ENCODE measurements at regions not wholly inside any gene's neighbourhood (a gene's known extent, or its start where the extent isn't known, plus 50 kb on each side); places are given as distances from the start of the nearest gene placed in this dataset.

GRCh38 chr2:51379997-51380396 lies 348.1 kb upstream of the NRXN1 start:
- Histone ChIP-seq H3K4me1 (ENCODE audit: insufficient read depth, low read length) (no peaks in the 10 kb centered on the region), H3K9ac (ENCODE audit: low read depth, low read length) (no peak overlapping the region), H3K27ac (ENCODE audit: low read depth, low read length) (no peak overlapping the region), H3K36me3 (ENCODE audit: insufficient read depth, low read length) (no peaks in the 10 kb centered on the region), H3K4me3 (ENCODE audit: low read length) (no peak overlapping the region), H3K27me3 (ENCODE audit: insufficient read depth, low read length) (no peaks in the 10 kb centered on the region), H3K9me3 (ENCODE audit: insufficient read depth, low read depth, low read length) (no peaks in the 10 kb centered on the region; the same call in 1 of the 2 replicates)

GRCh38 chr2:51368250-51368649 lies 336.3 kb upstream of the NRXN1 start:
- no peaks in the 10 kb centered on the region for H3K9me3 ChIP-seq (ENCODE audit: insufficient read depth, low read depth, low read length)
- no peak overlapping the region for H3K9ac ChIP-seq (ENCODE audit: low read depth, low read length)
- no peak overlapping the region for H3K27ac ChIP-seq (ENCODE audit: low read depth, low read length)
- H3K27me3 ChIP-seq (ENCODE audit: insufficient read depth, low read length) = no peaks in the 10 kb centered on the region
- WGBS = 91% methylated on average over 4 of the region's 4 CpGs
- no peaks in the 10 kb centered on the region for H3K4me1 ChIP-seq (ENCODE audit: insufficient read depth, low read length)
- H3K4me3 ChIP-seq (ENCODE audit: low read length) = no peak overlapping the region
- no peaks in the 10 kb centered on the region for H3K36me3 ChIP-seq (ENCODE audit: insufficient read depth, low read length)

- no peaks in the 10 kb centered on the region for H3K9me3 ChIP-seq (ENCODE audit: insufficient read depth, low read depth, low read length)
- 100% methylated on average over 1 of the region's 1 CpG for WGBS
- peaks cover 4% of the 10 kb centered on the region; the same call in 1 of the 2 replicates for H3K4me1 ChIP-seq (ENCODE audit: insufficient read depth, low read length)
- H3K27me3 ChIP-seq (ENCODE audit: insufficient read depth, low read length) = no peaks in the 10 kb centered on the region
- no peaks in the 10 kb centered on the region for H3K36me3 ChIP-seq (ENCODE audit: insufficient read depth, low read length)
- no peak overlapping the region for H3K9ac ChIP-seq (ENCODE audit: low read depth, low read length)
- H3K27ac ChIP-seq (ENCODE audit: low read depth, low read length) = no peak overlapping the region
- no peak overlapping the region for H3K4me3 ChIP-seq (ENCODE audit: low read length)
Measured at GRCh38 chr2:51350100-51350499, 318.2 kb upstream of the NRXN1 start.

GRCh38 chr2:51344886-51345285 lies 313.0 kb upstream of the NRXN1 start:
- Histone ChIP-seq H3K4me3 (ENCODE audit: low read length) (no peak overlapping the region), H3K9ac (ENCODE audit: low read depth, low read length) (no peak overlapping the region), H3K27me3 (ENCODE audit: insufficient read depth, low read length) (no peaks in the 10 kb centered on the region), H3K9me3 (ENCODE audit: insufficient read depth, low read depth, low read length) (no peaks in the 10 kb centered on the region), H3K4me1 (ENCODE audit: insufficient read depth, low read length) (peaks cover 4% of the 10 kb centered on the region; the same call in 1 of the 2 replicates), H3K27ac (ENCODE audit: low read depth, low read length) (no peak overlapping the region), H3K36me3 (ENCODE audit: insufficient read depth, low read length) (no peaks in the 10 kb centered on the region)
- 93% methylated on average over 1 of the region's 2 CpGs for WGBS

GRCh38 chr2:51335087-51336058 lies 303.4 kb upstream of the NRXN1 start:
- H3K36me3 ChIP-seq (ENCODE audit: insufficient read depth, low read length) = no peaks in the 10 kb centered on the region
- H3K4me1 ChIP-seq (ENCODE audit: insufficient read depth, low read length) = no peaks in the 10 kb centered on the region
- H3K4me3 ChIP-seq (ENCODE audit: low read length) = no peak overlapping the region
- H3K27me3 ChIP-seq (ENCODE audit: insufficient read depth, low read length) = no peaks in the 10 kb centered on the region
- H3K27ac ChIP-seq (ENCODE audit: low read depth, low read length) = no peak overlapping the region
- no peaks in the 10 kb centered on the region for H3K9me3 ChIP-seq (ENCODE audit: insufficient read depth, low read depth, low read length)
- no peak overlapping the region for H3K9ac ChIP-seq (ENCODE audit: low read depth, low read length)
- 85% methylated on average over 7 of the region's 7 CpGs for WGBS

GRCh38 chr2:51329512-51329911 lies 297.6 kb upstream of the NRXN1 start:
- WGBS = 96% methylated on average over 1 of the region's 1 CpG
- Histone ChIP-seq H3K9ac (ENCODE audit: low read depth, low read length) (no peak overlapping the region), H3K27ac (ENCODE audit: low read depth, low read length) (no peak overlapping the region), H3K4me1 (ENCODE audit: insufficient read depth, low read length) (no peaks in the 10 kb centered on the region), H3K4me3 (ENCODE audit: low read length) (no peak overlapping the region), H3K27me3 (ENCODE audit: insufficient read depth, low read length) (no peaks in the 10 kb centered on the region), H3K36me3 (ENCODE audit: insufficient read depth, low read length) (no peaks in the 10 kb centered on the region), H3K9me3 (ENCODE audit: insufficient read depth, low read depth, low read length) (no peaks in the 10 kb centered on the region)

- Histone ChIP-seq H3K4me3 (ENCODE audit: low read length) (no peak overlapping the region), H3K27ac (ENCODE audit: low read depth, low read length) (no peak overlapping the region), H3K36me3 (ENCODE audit: insufficient read depth, low read length) (no peaks in the 10 kb centered on the region), H3K27me3 (ENCODE audit: insufficient read depth, low read length) (no peaks in the 10 kb centered on the region), H3K9ac (ENCODE audit: low read depth, low read length) (no peak overlapping the region), H3K4me1 (ENCODE audit: insufficient read depth, low read length) (0 out of 2 replicates have a peak, but pooled peaks cover 3% of the 10 kb centered on the region), H3K9me3 (ENCODE audit: insufficient read depth, low read depth, low read length) (peaks cover 7% of the 10 kb centered on the region; the same call in 1 of the 2 replicates)
- WGBS = 90% methylated on average over 2 of the region's 4 CpGs
Measured at GRCh38 chr2:51324051-51324450, 292.1 kb upstream of the NRXN1 start.

GRCh38 chr2:51322613-51323012 lies 290.7 kb upstream of the NRXN1 start:
- H3K36me3 ChIP-seq (ENCODE audit: insufficient read depth, low read length) = no peaks in the 10 kb centered on the region
- 0 out of 2 replicates have a peak, but pooled peaks cover 3% of the 10 kb centered on the region for H3K4me1 ChIP-seq (ENCODE audit: insufficient read depth, low read length)
- H3K27ac ChIP-seq (ENCODE audit: low read depth, low read length) = no peak overlapping the region
- no peak overlapping the region for H3K9ac ChIP-seq (ENCODE audit: low read depth, low read length)
- no peak overlapping the region for H3K4me3 ChIP-seq (ENCODE audit: low read length)
- WGBS = 100% methylated on average over 1 of the region's 1 CpG
- no peaks in the 10 kb centered on the region for H3K27me3 ChIP-seq (ENCODE audit: insufficient read depth, low read length)
- H3K9me3 ChIP-seq (ENCODE audit: insufficient read depth, low read depth, low read length) = peaks cover 15% of the 10 kb centered on the region

GRCh38 chr2:51304311-51304710 lies 272.4 kb upstream of the NRXN1 start:
- Histone ChIP-seq H3K36me3 (ENCODE audit: insufficient read depth, low read length) (no peaks in the 10 kb centered on the region), H3K9ac (ENCODE audit: low read depth, low read length) (no peak overlapping the region), H3K4me3 (ENCODE audit: low read length) (no peak overlapping the region), H3K27me3 (ENCODE audit: insufficient read depth, low read length) (no peaks in the 10 kb centered on the region), H3K27ac (ENCODE audit: low read depth, low read length) (no peak overlapping the region), H3K9me3 (ENCODE audit: insufficient read depth, low read depth, low read length) (no peaks in the 10 kb centered on the region), H3K4me1 (ENCODE audit: insufficient read depth, low read length) (no peaks in the 10 kb centered on the region)
- 91% methylated on average over 1 of the region's 1 CpG for WGBS

- no peaks in the 10 kb centered on the region; the same call in 1 of the 2 replicates for H3K4me1 ChIP-seq (ENCODE audit: insufficient read depth, low read length)
- H3K27ac ChIP-seq (ENCODE audit: low read depth, low read length) = no peak overlapping the region
- H3K4me3 ChIP-seq (ENCODE audit: low read length) = no peak overlapping the region
- no peaks in the 10 kb centered on the region for H3K27me3 ChIP-seq (ENCODE audit: insufficient read depth, low read length)
- H3K36me3 ChIP-seq (ENCODE audit: insufficient read depth, low read length) = no peaks in the 10 kb centered on the region
- WGBS = 93% methylated on average over 4 of the region's 4 CpGs
- H3K9ac ChIP-seq (ENCODE audit: low read depth, low read length) = no peak overlapping the region
- no peaks in the 10 kb centered on the region for H3K9me3 ChIP-seq (ENCODE audit: insufficient read depth, low read depth, low read length)
Measured at GRCh38 chr2:51301381-51301780, 269.4 kb upstream of the NRXN1 start.

- WGBS = 100% methylated on average over 1 of the region's 1 CpG
- H3K9ac ChIP-seq (ENCODE audit: low read depth, low read length) = no peak overlapping the region
- H3K36me3 ChIP-seq (ENCODE audit: insufficient read depth, low read length) = no peaks in the 10 kb centered on the region
- H3K9me3 ChIP-seq (ENCODE audit: insufficient read depth, low read depth, low read length) = no peaks in the 10 kb centered on the region
- no peaks in the 10 kb centered on the region for H3K27me3 ChIP-seq (ENCODE audit: insufficient read depth, low read length)
- H3K4me3 ChIP-seq (ENCODE audit: low read length) = no peak overlapping the region
- H3K27ac ChIP-seq (ENCODE audit: low read depth, low read length) = no peak overlapping the region
- H3K4me1 ChIP-seq (ENCODE audit: insufficient read depth, low read length) = no peaks in the 10 kb centered on the region; the same call in 1 of the 2 replicates
Measured at GRCh38 chr2:51299370-51299769, 267.4 kb upstream of the NRXN1 start.
